Colonic mucosa (tissue), 4 donors: ENCODE measurements at regions not wholly inside any gene's neighbourhood (a gene's known extent, or its start where the extent isn't known, plus 50 kb on each side); places are given as distances from the start of the nearest gene placed in this dataset.

ENCODE experiments used
- DNase-seq: peaks from one replicate; pipeline ENCODE4 v3.0.0-alpha.2; 2020
- H3K27ac ChIP-seq: fragments of 200-600 bp; one replicate; pipeline ENCODE4 v1.8.0; 2021
- H3K27me3 ChIP-seq: fragments of 200-600 bp; one replicate; pipeline ENCODE4 v1.8.0; 2021
- H3K36me3 ChIP-seq: fragments of 200-600 bp; one replicate; pipeline ENCODE4 v1.8.0; 2021
- H3K4me1 ChIP-seq: fragments of 200-600 bp; one replicate; pipeline ENCODE4 v1.8.0; 2021; ENCODE audit warnings: mild to moderate bottlenecking
- H3K4me3 ChIP-seq: fragments of 200-600 bp; one replicate; pipeline ENCODE4 v1.8.0; 2021
- H3K9ac ChIP-seq, 2 donors: one replicate each; pipeline ENCODE4 v1.7.0; 2013; ENCODE audit warnings: control low read depth in 2 of 2, low read depth in 2 of 2, low read length in 2 of 2
- H3K9me3 ChIP-seq: fragments of 200-600 bp; one replicate; pipeline ENCODE4 v1.8.0; 2021
- CTCF ChIP-seq: fragments of 200-600 bp; IDR thresholded peaks from one replicate; pipeline ENCODE4 v1.8.0; 2022; ENCODE audit warnings: antibody characterized with exemption, mild to moderate bottlenecking
- intact Hi-C: fragments of 100-400 bp; cut with DNase I; formaldehyde crosslinking; loops from one replicate; pipeline ENCODE4 v1.14.1; 2022
- donor health status: healthy.
- donor health status: DM: no; HTN: no; CAD: no.
- donor health status: DM: no; HTN: no; CAD: no.

- H3K4me1 ChIP-seq: no peaks in the 10 kb centered on the region
- no peaks in the 10 kb centered on the region for H3K27me3 ChIP-seq
- H3K27ac ChIP-seq: no peak overlapping the region
- no peaks in the 10 kb centered on the region for H3K9me3 ChIP-seq
- no peaks in the 10 kb centered on the region for H3K36me3 ChIP-seq
- H3K4me3 ChIP-seq: no peak overlapping the region
- TF ChIP-seq CTCF: no peak
- no peak overlapping the region for H3K9ac ChIP-seq
- intact Hi-C loops: no loop called here
- no peak for DNase-seq
These were observed 462.0 kb upstream of the ARID1B start for GRCh38 chr6:156315146-156315545.

DNA sequence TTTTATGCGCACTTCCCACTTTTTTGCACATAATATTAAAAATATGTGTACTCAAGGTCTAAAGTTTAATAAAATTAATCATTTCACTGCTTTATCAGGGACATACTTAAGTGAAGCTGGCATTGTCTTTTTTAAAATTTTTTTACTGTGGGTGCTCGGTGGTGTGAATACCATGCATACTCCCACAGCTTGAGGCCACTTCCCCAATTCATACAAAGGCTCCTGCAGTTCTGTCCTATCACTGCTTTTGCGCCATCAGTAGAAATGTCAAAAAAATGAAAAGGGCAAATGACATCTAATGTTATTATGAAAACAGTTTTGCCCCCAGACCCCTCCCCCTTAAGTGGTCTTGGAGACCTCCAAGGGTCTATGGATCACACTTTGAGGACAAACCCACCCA, 464.1 kb upstream of the ARID1B start:
- TF ChIP-seq CTCF: no peak
- Histone ChIP-seq H3K36me3 (no peaks in the 10 kb centered on the region), H3K27me3 (no peaks in the 10 kb centered on the region), H3K27ac (no peak overlapping the region), H3K4me3 (no peak overlapping the region), H3K4me1 (no peaks in the 10 kb centered on the region), H3K9ac (no peak overlapping the region), H3K9me3 (no peaks in the 10 kb centered on the region)
- intact Hi-C loops: no loop called here
- DNase-seq: no peak

GRCh38 chr6:156311291-156311690, 465.9 kb upstream of the ARID1B start:
- no peak overlapping the region for H3K9ac ChIP-seq
- intact Hi-C loops: no loop called here
- no peak overlapping the region for H3K27ac ChIP-seq

DNA sequence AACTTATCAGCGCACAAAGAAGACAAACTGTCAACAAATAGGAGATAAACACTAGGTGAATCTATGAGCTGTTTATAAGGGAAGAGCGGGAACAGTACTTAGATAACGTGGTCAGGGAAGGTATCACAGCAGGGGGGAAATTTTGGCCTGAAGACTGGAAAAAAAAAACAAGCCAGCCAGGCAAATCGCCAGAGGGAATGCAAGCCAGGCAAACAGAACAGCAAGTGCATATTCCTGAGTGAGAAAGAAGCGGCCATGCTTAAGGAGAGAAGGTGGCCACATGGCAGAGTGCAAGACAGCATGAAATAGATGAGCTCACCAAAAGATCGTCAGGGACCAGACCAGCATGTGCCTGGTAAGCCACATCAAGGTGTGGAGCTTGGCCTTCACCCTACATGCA, 466.5 kb upstream of the ARID1B start:
- intact Hi-C loops: no loop called here
- no peaks in the 10 kb centered on the region for H3K4me1 ChIP-seq
- H3K27ac ChIP-seq: no peak overlapping the region
- H3K4me3 ChIP-seq: no peak overlapping the region
- H3K36me3 ChIP-seq: no peaks in the 10 kb centered on the region
- H3K9ac ChIP-seq: no peak overlapping the region
- DNase-seq: no peak
- no peaks in the 10 kb centered on the region for H3K27me3 ChIP-seq
- no peak for TF ChIP-seq CTCF
- no peaks in the 10 kb centered on the region for H3K9me3 ChIP-seq

More at GRCh38 chr6:156311291-156311690, 465.9 kb upstream of the ARID1B start:
- no peak for TF ChIP-seq CTCF
- Histone ChIP-seq H3K36me3 (no peaks in the 10 kb centered on the region), H3K27me3 (no peaks in the 10 kb centered on the region), H3K4me3 (no peak overlapping the region), H3K4me1 (no peaks in the 10 kb centered on the region), H3K9me3 (no peaks in the 10 kb centered on the region)
- DNase-seq: no peak

GRCh38 chr6:156309017-156309416, 468.2 kb upstream of the ARID1B start:
- intact Hi-C loops: no loop called here
- no peaks in the 10 kb centered on the region for H3K4me1 ChIP-seq
- TF ChIP-seq CTCF: no peak
- no peak for DNase-seq
- H3K9me3 ChIP-seq: no peaks in the 10 kb centered on the region
- no peak overlapping the region for H3K27ac ChIP-seq
- H3K9ac ChIP-seq: no peak overlapping the region
- no peak overlapping the region for H3K4me3 ChIP-seq
- H3K27me3 ChIP-seq: no peaks in the 10 kb centered on the region
- H3K36me3 ChIP-seq: no peaks in the 10 kb centered on the region

DNA sequence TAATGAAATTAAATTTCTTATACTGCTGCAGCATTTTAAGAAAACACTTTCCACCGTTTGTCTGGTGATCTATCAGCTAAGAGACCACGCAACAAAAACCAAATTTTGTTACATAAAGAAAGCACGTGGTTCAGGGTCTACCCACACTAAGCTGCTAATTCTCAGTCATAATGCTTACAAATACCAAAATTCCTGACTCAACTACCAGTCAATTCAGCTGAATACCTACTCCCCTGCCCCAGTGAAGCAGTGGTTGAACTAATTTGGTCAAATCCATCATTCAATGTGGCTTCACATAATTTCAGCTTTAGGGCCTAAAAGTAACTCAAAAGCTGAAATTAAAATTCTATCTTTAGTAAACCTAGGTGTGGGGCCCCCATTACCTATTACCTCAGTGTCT, 468.6 kb upstream of the ARID1B start:
- H3K27me3 ChIP-seq: no peaks in the 10 kb centered on the region
- no peak overlapping the region for H3K27ac ChIP-seq
- no peak overlapping the region for H3K4me3 ChIP-seq
- intact Hi-C loops: no loop called here
- H3K9me3 ChIP-seq: no peaks in the 10 kb centered on the region
- no peaks in the 10 kb centered on the region for H3K4me1 ChIP-seq
- no peak for DNase-seq
- H3K36me3 ChIP-seq: no peaks in the 10 kb centered on the region
- H3K9ac ChIP-seq: no peak overlapping the region
- no peak for TF ChIP-seq CTCF
